Suprapubic skin (tissue), 4 donors: ENCODE measurements at regions not wholly inside any gene's neighbourhood (a gene's known extent, or its start where the extent isn't known, plus 50 kb on each side); places are given as distances from the start of the nearest gene placed in this dataset.

ENCODE experiments used
- DNase-seq, 2 donors: peaks; one replicate each; pipeline ENCODE4 v3.0.0-alpha.2; 2019; ENCODE audit warnings: low spot score in 2 of 2
- H3K27ac ChIP-seq: fragments of 200-600 bp; sonication (generic); one replicate; pipeline ENCODE4 v1.5.1; 2019
- H3K27me3 ChIP-seq: fragments of 200-600 bp; sonication (generic); one replicate; pipeline ENCODE4 v1.5.1; 2019
- H3K36me3 ChIP-seq: fragments of 200-600 bp; sonication (generic); one replicate; pipeline ENCODE4 v1.5.1; 2019
- H3K4me1 ChIP-seq: fragments of 200-600 bp; sonication (generic); one replicate; pipeline ENCODE4 v1.5.1; 2019
- H3K4me3 ChIP-seq: fragments of 200-600 bp; sonication (generic); one replicate; pipeline ENCODE4 v1.5.1; 2019; ENCODE audit warnings: mild to moderate bottlenecking
- H3K9me3 ChIP-seq: fragments of 200-600 bp; sonication (generic); one replicate; pipeline ENCODE4 v1.5.1; 2019
- CTCF ChIP-seq, 2 donors: fragments of 200-600 bp in 1 of 2; fragments of 450-650 bp in 1 of 2; sonication (generic) in 1 of 2; IDR thresholded peaks; one replicate each; pipeline ENCODE4 v1.5.1; 2016 to 2019; ENCODE audit warnings: antibody characterized with exemption in 2 of 2, mild to moderate bottlenecking in 1 of 2, moderate library complexity in 1 of 2
- EP300 ChIP-seq: sonication (generic); formaldehyde crosslinking; IDR thresholded peaks from one replicate; pipeline ENCODE4 v1.6.1; 2017; ENCODE audit warnings: antibody characterized with exemption
- POLR2A ChIP-seq, 2 donors: fragments of 450-650 bp; IDR thresholded peaks; one replicate each; pipeline ENCODE4 v1.6.1; 2017; ENCODE audit warnings: antibody characterized with exemption in 2 of 2, mild to moderate bottlenecking in 2 of 2, moderate library complexity in 2 of 2
- POLR2AphosphoS5 ChIP-seq, 3 donors: sonication (generic); formaldehyde crosslinking; IDR thresholded peaks; one replicate each; pipeline ENCODE4 v1.6.1; 2017; ENCODE audit warnings: antibody characterized with exemption in 3 of 3
- WGBS: methylation state at CpG from one replicate; pipeline ENCODE4 v1.1.5; 2018; 5-methylcytosine and 5-hydroxymethylcytosine counted together

- no peak overlapping the region for H3K4me3 ChIP-seq
- TF ChIP-seq POLR2AphosphoS5 (IDR thresholded peaks at IDR 0.05) (no peak), CTCF (IDR thresholded peaks at IDR 0.05) (no peak), POLR2A (IDR thresholded peaks at IDR 0.05) (no peak), EP300 (no peak)
Measured at GRCh38 chr3:82262193-82262592, 500.7 kb upstream of the GBE1 start.

GRCh38 chr3:82261637-82262036 is 500.2 kb upstream of the GBE1 start:
- no peak overlapping the region for H3K27ac ChIP-seq
- DNase-seq = no peak
- H3K36me3 ChIP-seq = no peaks in the 10 kb centered on the region
- no peak for TF ChIP-seq EP300
- no peak for TF ChIP-seq POLR2A (IDR thresholded peaks at IDR 0.05)
- no peak for TF ChIP-seq POLR2AphosphoS5 (IDR thresholded peaks at IDR 0.05)
- TF ChIP-seq CTCF (IDR thresholded peaks at IDR 0.05) = no peak
- H3K4me1 ChIP-seq = no peaks in the 10 kb centered on the region
- H3K27me3 ChIP-seq = no peaks in the 10 kb centered on the region
- H3K4me3 ChIP-seq = no peak overlapping the region
- H3K9me3 ChIP-seq = no peaks in the 10 kb centered on the region

More at GRCh38 chr3:82262193-82262592, 500.7 kb upstream of the GBE1 start:
- no peaks in the 10 kb centered on the region for H3K9me3 ChIP-seq
- 36% methylated on average over 1 of the region's 1 CpG for WGBS
- no peak overlapping the region for H3K27ac ChIP-seq
- no peaks in the 10 kb centered on the region for H3K36me3 ChIP-seq
- DNase-seq = no peak
- no peaks in the 10 kb centered on the region for H3K4me1 ChIP-seq
- H3K27me3 ChIP-seq = no peaks in the 10 kb centered on the region

- no peak for DNase-seq
- H3K9me3 ChIP-seq = no peaks in the 10 kb centered on the region
- H3K4me1 ChIP-seq = no peaks in the 10 kb centered on the region
- 94% methylated on average over 1 of the region's 1 CpG for WGBS
- H3K4me3 ChIP-seq = no peak overlapping the region
- H3K27me3 ChIP-seq = no peaks in the 10 kb centered on the region
- no peak overlapping the region for H3K27ac ChIP-seq
- TF ChIP-seq POLR2A (IDR thresholded peaks at IDR 0.05) = no peak
- TF ChIP-seq EP300 = no peak
- no peaks in the 10 kb centered on the region for H3K36me3 ChIP-seq
Measured at GRCh38 chr3:82261013-82261412, 499.6 kb upstream of the GBE1 start.

GRCh38 chr3:82259994-82260393 is 498.5 kb upstream of the GBE1 start:
- TF ChIP-seq POLR2AphosphoS5 (IDR thresholded peaks at IDR 0.05) = no peak
- TF ChIP-seq EP300 = no peak
- no peak for TF ChIP-seq CTCF (IDR thresholded peaks at IDR 0.05)
- Histone ChIP-seq H3K27me3 (no peaks in the 10 kb centered on the region), H3K36me3 (no peaks in the 10 kb centered on the region), H3K4me3 (no peak overlapping the region), H3K4me1 (no peaks in the 10 kb centered on the region), H3K9me3 (no peaks in the 10 kb centered on the region), H3K27ac (no peak overlapping the region)
- 90% methylated on average over 4 of the region's 4 CpGs for WGBS
- no peak for DNase-seq

GRCh38 chr3:82240322-82240721 is 478.9 kb upstream of the GBE1 start:
- Histone ChIP-seq H3K9me3 (no peaks in the 10 kb centered on the region), H3K4me3 (no peak overlapping the region), H3K27me3 (no peaks in the 10 kb centered on the region), H3K36me3 (no peaks in the 10 kb centered on the region), H3K4me1 (no peaks in the 10 kb centered on the region), H3K27ac (no peak overlapping the region)
- TF ChIP-seq POLR2A (IDR thresholded peaks at IDR 0.05) = no peak
- TF ChIP-seq EP300 = no peak
- no peak for TF ChIP-seq POLR2AphosphoS5 (IDR thresholded peaks at IDR 0.05)
- TF ChIP-seq CTCF (IDR thresholded peaks at IDR 0.05) = no peak
- no peak for DNase-seq
- 86% methylated on average over 4 of the region's 4 CpGs for WGBS

- Histone ChIP-seq H3K4me3 (no peak overlapping the region), H3K27ac (no peak overlapping the region), H3K36me3 (no peaks in the 10 kb centered on the region), H3K4me1 (no peaks in the 10 kb centered on the region), H3K27me3 (no peaks in the 10 kb centered on the region), H3K9me3 (no peaks in the 10 kb centered on the region)
- 87% methylated on average over 3 of the region's 3 CpGs for WGBS
- DNase-seq = no peak
- TF ChIP-seq POLR2A (IDR thresholded peaks at IDR 0.05) = no peak
- TF ChIP-seq EP300 = no peak
- TF ChIP-seq CTCF (IDR thresholded peaks at IDR 0.05) = no peak
- no peak for TF ChIP-seq POLR2AphosphoS5 (IDR thresholded peaks at IDR 0.05)
Measured at GRCh38 chr3:82236257-82236656, 474.8 kb upstream of the GBE1 start.
